H9 (cell line): ENCODE measurements at regions not wholly inside any gene's neighbourhood (a gene's known extent, or its start where the extent isn't known, plus 50 kb on each side); places are given as distances from the start of the nearest gene placed in this dataset.

Experiments
- DNase-seq: peaks from one replicate; pipeline ENCODE4 v3.0.0-alpha.2; 2017
- H2AFZ ChIP-seq: one replicate; pipeline ENCODE4 v1.6.1; 2013; ENCODE audit warnings: mild to moderate bottlenecking, low read length, control low read depth, moderate library complexity
- H2AK5ac ChIP-seq: 2 replicates; pipeline ENCODE4 v1.6.1; 2013; ENCODE audit warnings: low read length, control low read depth, mixed read lengths; ENCODE audit not compliant: insufficient read length
- H2BK120ac ChIP-seq: one replicate; pipeline ENCODE4 v1.6.1; 2013; ENCODE audit warnings: low read depth, mild to moderate bottlenecking, low read length, control low read depth, inconsistent platforms; ENCODE audit not compliant: poor library complexity, severe bottlenecking
- H2BK12ac ChIP-seq: 2 replicates; pipeline ENCODE4 v1.6.1; 2013; ENCODE audit warnings: low read length, control low read depth, mixed read lengths, low read depth; ENCODE audit not compliant: insufficient read length
- H2BK15ac ChIP-seq: 2 replicates; pipeline ENCODE4 v1.6.1; 2013; ENCODE audit warnings: low read depth, low read length, control low read depth
- H2BK20ac ChIP-seq: one replicate; pipeline ENCODE4 v1.6.1; 2013; ENCODE audit warnings: low read depth, mild to moderate bottlenecking, low read length, control low read depth, inconsistent platforms; ENCODE audit not compliant: poor library complexity, severe bottlenecking
- H2BK5ac ChIP-seq: 2 replicates; pipeline ENCODE4 v1.6.1; 2013; ENCODE audit warnings: low read length, control low read depth, mixed read lengths; ENCODE audit not compliant: insufficient read length
- H3K14ac ChIP-seq: 2 replicates; pipeline ENCODE4 v1.6.1; 2013; ENCODE audit warnings: low read length, control low read depth; ENCODE audit not compliant: insufficient read depth
- H3K18ac ChIP-seq: 2 replicates; pipeline ENCODE4 v1.6.1; 2013; ENCODE audit warnings: low read depth, mild to moderate bottlenecking, mixed read lengths, low read length, control low read depth; ENCODE audit not compliant: insufficient read length
- H3K23ac ChIP-seq: 2 replicates; pipeline ENCODE4 v1.6.1; 2013; ENCODE audit warnings: low read length, control low read depth, mixed read lengths, low read depth; ENCODE audit not compliant: insufficient read length
- H3K23me2 ChIP-seq: 2 replicates; pipeline ENCODE4 v1.6.1; 2013; ENCODE audit warnings: low read depth, mild to moderate bottlenecking, mixed read lengths, low read length, control low read depth; ENCODE audit not compliant: insufficient read length, poor library complexity, severe bottlenecking
- H3K27ac ChIP-seq: 2 replicates; pipeline ENCODE4 v1.5.1; 2013; ENCODE audit warnings: low read length, control low read depth, mixed read lengths, low read depth; ENCODE audit not compliant: insufficient read length
- H3K27me3 ChIP-seq: 2 replicates; pipeline ENCODE4 v1.6.1; 2013; ENCODE audit warnings: low read length, control low read depth, inconsistent platforms; ENCODE audit not compliant: insufficient read depth
- H3K4ac ChIP-seq: 2 replicates; pipeline ENCODE4 v1.6.1; 2013; ENCODE audit warnings: low read depth, mild to moderate bottlenecking, control low read depth, inconsistent platforms, low read length, moderate library complexity
- H3K4me1 ChIP-seq: 2 replicates; pipeline ENCODE4 v1.6.1; 2013; ENCODE audit warnings: low read length, control low read depth, inconsistent platforms; ENCODE audit not compliant: insufficient read depth
- H3K4me2 ChIP-seq: 2 replicates; pipeline ENCODE4 v1.6.1; 2013; ENCODE audit warnings: low read length, control low read depth, mixed read lengths; ENCODE audit not compliant: insufficient read length, insufficient read depth
- H3K56ac ChIP-seq: 2 replicates; pipeline ENCODE4 v1.6.1; 2013; ENCODE audit warnings: low read depth, mild to moderate bottlenecking, mixed read lengths, low read length, control low read depth; ENCODE audit not compliant: insufficient read length
- H3K79me1 ChIP-seq: 2 replicates; pipeline ENCODE4 v1.6.1; 2013; ENCODE audit warnings: low read depth, mild to moderate bottlenecking, moderate library complexity, low read length, control low read depth, inconsistent platforms; ENCODE audit not compliant: insufficient read depth, poor library complexity, severe bottlenecking
- H3K79me2 ChIP-seq: 2 replicates; pipeline ENCODE4 v1.6.1; 2013; ENCODE audit warnings: low read length, control low read depth, inconsistent platforms; ENCODE audit not compliant: insufficient read depth
- H3K9ac ChIP-seq: 2 replicates; pipeline ENCODE4 v1.6.1; 2013; ENCODE audit warnings: low read length, control low read depth, mixed read lengths; ENCODE audit not compliant: insufficient read length; ENCODE audit errors: extremely low read depth
- H3K9me3 ChIP-seq: one replicate; pipeline ENCODE4 v1.6.1; 2013; ENCODE audit warnings: low read depth, low read length, inconsistent platforms; ENCODE audit not compliant: control insufficient read depth
- H3T11ph ChIP-seq: one replicate; pipeline ENCODE4 v1.6.1; 2013; ENCODE audit warnings: mild to moderate bottlenecking, low read length, control low read depth, inconsistent platforms
- H4K20me1 ChIP-seq: one replicate; pipeline ENCODE4 v1.6.1; 2013; ENCODE audit not compliant: control insufficient read depth, insufficient read length, insufficient read depth
- H4K5ac ChIP-seq: 2 replicates; pipeline ENCODE4 v1.6.1; 2013; ENCODE audit warnings: low read depth, mild to moderate bottlenecking, mixed read lengths, low read length, control low read depth; ENCODE audit not compliant: insufficient read length
- H4K8ac ChIP-seq: replicated peaks from 2 replicates; pipeline ENCODE4 v1.6.1; 2013; ENCODE audit warnings: low read length, control low read depth, mixed read lengths, low read depth; ENCODE audit not compliant: insufficient read length
- H4K91ac ChIP-seq: 2 replicates; pipeline ENCODE4 v1.6.1; 2013; ENCODE audit warnings: low read depth, mild to moderate bottlenecking, moderate library complexity, mixed read lengths, low read length, control low read depth; ENCODE audit not compliant: insufficient read length
- H3K27ac Mint-ChIP-seq, 3 experiments: 2 replicates in 2 of 3; 3 replicates in 1 of 3; pipeline ENCODE4 v1.8.0; 2020 to 2021; ENCODE audit warnings: mixed read lengths in 3 of 3, mild to moderate bottlenecking in 1 of 3, moderate library complexity in 1 of 3
- H3K27me3 Mint-ChIP-seq: 2 replicates; pipeline ENCODE4 v1.8.0; 2021; ENCODE audit warnings: low read depth, mild to moderate bottlenecking, moderate library complexity, mixed read lengths
- H3K36me3 Mint-ChIP-seq, 3 experiments: 2 replicates in 2 of 3; 3 replicates in 1 of 3; pipeline ENCODE4 v1.8.0; 2020 to 2021; ENCODE audit warnings: low read depth in 3 of 3, mixed read lengths in 3 of 3; ENCODE audit not compliant: insufficient read depth in 1 of 3
- H3K4me1 Mint-ChIP-seq, 2 experiments: 2 replicates each; pipeline ENCODE4 v1.8.0; 2020; ENCODE audit warnings: mixed read lengths in 2 of 2
- H3K4me3 Mint-ChIP-seq, 2 experiments: 2 replicates in 1 of 2; 3 replicates in 1 of 2; pipeline ENCODE4 v1.8.0; 2020 to 2021; ENCODE audit warnings: mild to moderate bottlenecking in 2 of 2, mixed read lengths in 2 of 2, moderate library complexity in 1 of 2
- H3K9me3 Mint-ChIP-seq, 2 experiments: 2 replicates in 1 of 2; 3 replicates in 1 of 2; pipeline ENCODE4 v1.8.0; 2020; ENCODE audit warnings: mild to moderate bottlenecking in 2 of 2, mixed read lengths in 2 of 2, moderate library complexity in 1 of 2
- CTCF ChIP-seq: fragments of 200-600 bp; sonication (generic); conservative IDR thresholded peaks from 3 replicates; pipeline ENCODE4 v1.8.0; 2021; ENCODE audit warnings: antibody characterized with exemption, mild to moderate bottlenecking
- WGBS: extraction: QIAGEN DNeasy Blood & Tissue Kit; methylation state at CpG from one replicate; pipeline ENCODE4 v1.1.7; 2013; ENCODE audit warnings: missing lambda C conversion rate, low lambda C conversion rate, mixed read lengths; ENCODE audit not compliant: insufficient read length; ENCODE audit errors: extremely low coverage; 5-methylcytosine and 5-hydroxymethylcytosine counted together

DNA sequence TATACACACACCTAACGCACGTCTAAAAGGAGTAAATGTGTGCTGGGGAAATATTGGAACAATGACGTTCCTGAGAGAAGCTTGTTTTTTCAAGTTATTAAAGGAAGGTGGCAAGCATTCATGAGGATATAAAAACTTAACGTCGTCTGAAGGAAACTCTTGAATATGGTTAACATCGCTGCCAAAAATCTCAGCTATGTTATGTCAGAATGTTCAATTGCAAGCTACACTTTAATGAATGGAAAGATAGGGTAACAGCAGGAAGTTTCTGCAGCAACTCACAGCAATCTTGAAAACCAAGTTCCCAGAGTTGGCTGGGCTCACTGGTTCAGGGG, 54.3 kb upstream of the MEF2A start:
- Histone ChIP-seq H3K18ac (no peak overlapping the region), H2BK15ac (no peak overlapping the region), H3K27ac (no peak overlapping the region), H3K27me3 (no peaks in the 10 kb centered on the region), H4K8ac (no peak overlapping the region), H4K20me1 (no peaks in the 10 kb centered on the region), H2BK20ac (no peak overlapping the region), H4K5ac (no peak overlapping the region), H2AFZ (no peak overlapping the region), H3K79me1 (no peaks in the 10 kb centered on the region), H3T11ph (no peak overlapping the region), H4K91ac (no peak overlapping the region), H3K9me3 (no peaks in the 10 kb centered on the region), H2BK5ac (no peak overlapping the region), H2BK120ac (no peak overlapping the region), H3K9ac (no peak overlapping the region), H3K4ac (no peak overlapping the region), H3K14ac (no peak overlapping the region), H3K79me2 (no peaks in the 10 kb centered on the region), H3K56ac (no peak overlapping the region), H3K23ac (no peak overlapping the region), H3K23me2 (no peaks in the 10 kb centered on the region), H2AK5ac (no peak overlapping the region), H3K4me1 (no peaks in the 10 kb centered on the region), H3K4me2 (no peak overlapping the region), H2BK12ac (no peak overlapping the region)
- no peak for TF ChIP-seq CTCF
- no CpG with 5 or more reads among the region's 6 CpGs for WGBS
- no peak for DNase-seq
- Mint-ChIP-seq H3K27ac (no peak overlapping the region), H3K27me3 (no peaks in the 10 kb centered on the region), H3K9me3 (peaks cover 0 to 8% of the 10 kb centered on the region in 2 experiments; a peak in 4 of 5 replicates), H3K4me3 (no peak overlapping the region), H3K36me3 (no peaks in the 10 kb centered on the region; a peak in 1 of 7 replicates), H3K4me1 (peaks cover 8% of the 10 kb centered on the region in 2 experiments)
